Activated CD8-positive, alpha-beta memory T cell treated with anti-CD3 and anti-CD28 coated beads, Interleukin-2, amount 50 U/mL, for 4 hours (primary cell): ENCODE measurements at regions not wholly inside any gene's neighbourhood (a gene's known extent, or its start where the extent isn't known, plus 50 kb on each side); places are given as distances from the start of the nearest gene placed in this dataset.

Experiments
- DNase-seq: peaks from one replicate; pipeline ENCODE4 v3.0.0-alpha.2; 2020

DNA sequence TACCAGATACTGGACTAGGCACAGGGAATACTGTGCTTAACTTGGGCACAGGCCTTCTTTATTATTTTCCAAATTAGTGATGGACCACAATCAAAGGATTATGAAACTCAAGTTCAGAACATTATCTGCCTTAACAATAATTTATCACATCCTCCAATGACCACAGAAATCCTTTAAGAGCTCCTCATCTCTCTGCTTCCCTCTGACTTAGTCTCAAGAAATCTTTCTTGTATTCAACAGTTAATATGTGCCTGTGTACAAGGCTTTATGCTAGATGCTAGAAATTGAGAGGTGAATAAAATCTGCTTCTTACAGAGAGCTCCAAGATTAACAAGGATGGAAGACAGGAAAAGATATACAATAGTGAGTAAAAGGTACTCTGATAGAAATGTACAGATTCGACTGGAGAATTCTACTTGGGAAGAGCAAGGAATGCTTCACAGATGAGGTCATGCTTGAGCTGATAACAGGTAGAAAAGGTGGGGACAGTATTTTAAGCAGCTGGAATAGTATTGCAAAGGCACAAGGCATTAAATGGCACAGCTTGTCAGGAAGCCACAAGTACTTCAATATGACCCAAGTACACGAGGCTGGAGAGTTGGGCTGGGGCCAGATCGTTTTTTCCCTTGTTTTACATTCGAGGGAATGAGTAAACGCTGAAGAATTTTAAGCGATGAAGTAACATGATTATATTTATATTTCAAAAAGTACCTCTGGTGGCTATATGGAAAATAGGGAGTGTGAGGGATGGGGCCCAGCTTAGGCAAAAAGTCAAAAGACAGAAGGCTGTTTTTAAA lies 55.1 kb upstream of the ARID2 start:
- DNase-seq, result no peak

DNA sequence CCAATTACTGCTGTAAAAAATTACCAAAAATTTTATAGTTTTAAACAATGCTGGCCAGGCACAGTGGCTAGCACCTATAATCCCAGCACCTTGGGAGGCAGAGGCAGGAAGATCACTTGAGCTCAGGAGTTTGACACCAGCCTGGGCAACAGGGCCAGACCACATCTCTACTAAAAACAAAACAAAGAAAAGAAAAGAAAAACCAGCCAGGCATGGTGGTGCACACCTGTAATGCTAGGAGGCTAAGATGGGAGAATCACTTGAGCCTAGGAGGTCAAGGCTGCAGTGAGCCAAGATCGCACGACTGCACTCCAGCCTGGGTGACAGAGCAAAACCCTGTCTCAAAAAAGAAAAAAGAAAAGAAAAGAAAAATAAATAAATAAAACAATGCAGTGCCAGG lies 54.0 kb upstream of the ARID2 start:
- no peak for DNase-seq
